Activated effector memory CD4-positive, alpha-beta T cell treated with anti-CD3 and anti-CD28 coated beads, Interleukin-2, amount 50 U/mL, for 16 hours (primary cell): ENCODE measurements at regions not wholly inside any gene's neighbourhood (a gene's known extent, or its start where the extent isn't known, plus 50 kb on each side); places are given as distances from the start of the nearest gene placed in this dataset.
"Not testable (repeated sequence)": the region's sequence is repeated elsewhere in the genome, so short reads cannot be mapped to it uniquely, and the experiment has no call there.

Source experiments
- DNase-seq: peaks from one replicate; pipeline ENCODE4 v3.0.0-alpha.2; 2020

DNA sequence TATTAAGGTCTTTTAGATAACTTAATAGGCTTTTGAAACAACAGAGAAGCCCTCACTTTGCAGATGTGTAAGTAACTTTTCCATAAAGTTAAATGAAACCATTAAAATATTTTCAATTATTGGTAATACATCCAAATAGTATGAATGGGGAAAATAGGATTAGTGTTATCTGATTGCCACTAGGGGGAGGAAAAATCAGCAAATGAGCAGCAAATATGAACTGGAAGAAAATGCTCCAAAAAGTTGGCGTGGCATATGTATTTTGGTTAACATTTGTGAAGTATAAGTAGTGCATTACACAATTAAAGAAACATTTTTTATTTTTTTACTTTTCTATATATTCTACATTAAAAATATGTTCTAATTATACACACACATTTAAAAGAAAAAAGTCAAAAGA is 259.8 kb upstream of the ANO5 start:
- DNase-seq: no peak

DNA sequence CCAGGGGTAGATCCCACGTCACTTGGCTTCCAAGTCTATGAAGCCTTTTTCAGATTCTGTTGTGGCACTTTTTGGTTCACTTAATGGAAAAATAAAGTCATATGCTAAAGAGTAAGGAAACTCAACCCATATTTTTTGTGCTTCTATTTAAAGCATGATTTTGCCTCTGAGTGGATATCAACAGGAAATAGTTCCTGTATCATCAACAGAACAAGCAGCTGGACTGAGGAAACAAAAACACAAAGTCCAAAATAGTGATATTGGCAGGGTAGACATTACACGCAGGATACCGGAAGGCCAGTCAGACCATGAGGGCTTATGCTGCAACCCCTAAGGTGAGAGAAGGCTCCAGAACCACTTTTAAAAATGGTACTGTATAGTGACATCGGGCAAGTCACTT is 248.3 kb upstream of the ANO5 start:
- no peak for DNase-seq

DNA sequence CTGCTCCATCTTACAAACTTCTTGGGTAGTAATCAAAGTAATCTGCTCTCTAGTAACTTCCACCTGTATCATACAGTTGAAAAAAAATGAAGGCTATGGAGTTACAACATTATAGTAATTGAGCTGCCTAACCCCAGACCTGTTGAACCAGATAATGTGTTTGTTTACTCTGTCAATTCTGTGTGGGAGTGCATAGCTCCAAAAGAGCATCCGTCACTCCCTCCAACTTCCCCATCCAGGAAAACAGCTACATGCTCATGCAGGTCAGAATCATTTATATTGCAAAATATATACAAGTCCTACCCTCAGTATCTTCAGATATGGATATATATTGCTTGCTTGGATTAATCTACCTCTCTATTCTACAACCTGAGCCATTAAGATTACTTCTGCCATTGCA is 244.0 kb upstream of the ANO5 start:
- DNase-seq: no peak

DNA sequence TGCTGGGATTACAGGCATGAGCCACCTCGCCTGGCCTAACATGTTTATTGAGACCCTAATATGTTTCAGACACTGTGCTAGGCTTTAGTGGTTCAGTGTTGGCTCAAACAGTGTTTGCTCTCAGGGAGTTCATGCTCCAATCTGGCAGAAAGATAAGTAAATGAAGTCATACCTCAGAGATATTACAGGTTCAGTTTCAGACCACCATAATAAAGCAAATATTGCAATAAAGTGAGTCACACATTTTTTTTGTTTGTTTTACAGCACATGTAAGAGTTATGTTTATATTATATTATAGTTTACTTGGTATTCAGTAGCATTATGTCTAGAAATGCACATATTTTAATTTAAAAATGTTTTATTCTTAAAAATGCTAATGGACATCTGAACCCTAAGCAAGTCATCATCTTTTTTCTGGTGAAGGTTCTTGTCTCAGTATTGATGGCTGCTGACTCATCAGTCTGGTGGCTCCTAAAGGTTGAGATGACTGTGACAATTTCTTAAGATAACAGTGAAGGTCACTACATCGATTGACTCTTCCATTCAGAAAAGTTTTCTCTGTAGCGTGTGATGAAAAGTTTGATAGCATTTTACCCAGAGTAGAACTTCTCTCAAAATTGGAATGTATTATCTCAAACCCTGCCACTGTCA is 243.0 kb upstream of the ANO5 start:
- DNase-seq: no peak

DNA sequence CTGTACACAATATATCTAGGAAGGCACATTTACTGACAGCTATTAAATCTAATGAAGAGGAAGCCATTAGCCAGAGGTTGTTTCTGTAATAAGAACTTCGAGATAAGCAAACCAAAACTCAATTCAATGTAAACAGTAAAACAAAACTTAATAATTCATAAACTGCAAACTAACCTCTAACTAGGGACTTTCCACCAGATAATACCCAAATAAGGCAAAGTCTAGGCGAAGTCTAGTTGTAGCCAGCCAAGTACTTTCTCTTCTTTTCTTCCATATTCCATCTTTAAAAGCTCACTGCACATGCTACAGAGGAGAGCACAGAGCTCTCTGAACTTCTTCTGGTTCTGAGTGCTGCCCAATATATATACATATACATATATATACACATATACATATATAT is 229.9 kb upstream of the ANO5 start:
- no peak for DNase-seq

DNA sequence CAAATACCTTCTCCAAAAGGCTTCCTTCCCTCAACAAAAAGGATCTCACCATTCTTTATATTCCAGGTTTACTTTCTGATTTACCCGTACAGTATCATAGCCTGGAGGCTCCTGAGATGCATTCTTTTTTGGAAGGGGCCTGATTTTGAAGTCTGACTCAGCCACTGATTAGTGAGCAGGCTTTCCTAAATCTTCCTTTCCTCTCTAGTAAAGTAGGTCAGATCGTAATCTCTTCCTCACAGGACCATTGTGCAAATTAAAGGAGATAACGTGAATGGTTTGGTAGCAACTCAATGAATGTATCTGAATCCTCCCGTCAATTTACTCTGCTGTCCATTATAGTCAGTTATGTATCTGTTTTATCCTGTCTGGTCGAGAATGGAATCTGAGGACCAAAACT is 227.7 kb upstream of the ANO5 start:
- DNase-seq: no peak

DNA sequence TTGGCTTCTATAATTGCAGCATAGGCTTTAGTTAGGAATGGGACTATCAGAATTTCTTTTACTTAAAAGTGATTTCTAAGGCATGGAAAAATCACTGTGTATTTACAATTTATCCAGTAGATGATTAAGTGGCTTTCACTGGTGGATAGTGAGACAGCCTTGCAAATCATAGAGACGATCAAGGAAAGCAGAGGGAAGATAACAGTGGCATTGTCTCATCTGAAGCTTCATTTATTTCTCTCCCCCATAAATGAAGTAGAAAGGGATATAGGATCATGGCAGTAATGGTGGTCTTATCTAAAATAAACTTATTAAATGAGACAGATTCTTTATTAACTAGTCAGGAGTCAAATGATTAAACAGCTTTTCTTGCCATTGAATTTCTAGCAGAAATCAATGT is 224.2 kb upstream of the ANO5 start:
- DNase-seq: no peak

DNA sequence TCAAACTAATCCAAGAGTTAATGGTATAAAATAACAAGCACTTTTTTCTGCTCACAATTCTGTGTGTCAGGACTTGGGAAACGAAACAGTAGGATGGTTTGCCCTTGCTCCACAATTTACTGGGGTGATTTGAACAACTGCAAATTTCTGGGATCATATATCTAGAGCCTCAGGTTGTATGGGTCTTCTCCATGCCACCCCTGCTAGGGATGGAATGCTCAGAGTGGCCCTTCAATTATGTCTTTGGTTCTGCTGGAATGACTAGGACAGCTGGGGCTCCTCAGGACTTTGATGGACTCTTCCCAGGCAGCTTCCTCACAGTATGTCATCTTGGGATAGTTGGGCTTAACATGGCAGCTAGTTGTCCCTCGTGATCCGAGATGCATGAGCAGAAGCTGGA is 223.0 kb upstream of the ANO5 start:
- DNase-seq: no peak

DNA sequence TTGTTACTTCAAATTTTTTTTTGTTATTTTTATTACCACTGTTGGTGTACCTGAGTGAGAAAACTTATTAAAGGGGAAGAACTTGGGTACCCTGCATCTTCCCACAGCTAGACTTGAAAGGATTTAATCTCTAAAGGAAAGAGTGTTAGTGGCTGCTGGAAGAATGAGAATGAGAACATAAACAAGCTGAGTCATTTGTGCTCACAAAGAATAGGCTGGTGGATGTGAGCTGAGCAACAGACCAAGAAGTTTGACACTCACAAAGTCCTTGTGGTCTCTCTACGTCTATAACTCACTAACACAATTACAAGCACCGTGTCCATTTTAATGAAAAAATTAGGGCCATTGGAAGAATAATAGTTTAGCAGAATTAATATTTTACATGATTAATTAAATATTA is 217.6 kb upstream of the ANO5 start:
- DNase-seq: no peak

DNA sequence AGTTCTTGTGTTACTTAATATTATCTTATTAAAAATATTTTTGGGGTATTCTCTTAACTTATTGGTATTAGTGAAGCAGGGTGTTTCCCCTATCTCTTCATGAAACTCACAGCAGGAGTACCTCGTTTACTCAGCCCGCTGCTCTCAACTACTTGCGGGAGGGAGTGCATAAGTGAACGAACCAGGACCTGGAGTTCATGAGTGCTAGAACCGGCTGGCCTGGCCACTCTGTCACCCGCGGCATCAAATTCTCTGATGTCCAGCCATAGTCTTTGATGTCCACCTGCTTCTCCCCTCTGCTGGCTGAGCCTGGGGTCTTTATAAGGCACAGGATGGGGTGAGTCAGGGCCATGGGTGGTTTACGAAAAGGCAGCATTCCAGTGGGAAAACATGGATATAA is 216.7 kb upstream of the ANO5 start:
- no peak for DNase-seq

DNA sequence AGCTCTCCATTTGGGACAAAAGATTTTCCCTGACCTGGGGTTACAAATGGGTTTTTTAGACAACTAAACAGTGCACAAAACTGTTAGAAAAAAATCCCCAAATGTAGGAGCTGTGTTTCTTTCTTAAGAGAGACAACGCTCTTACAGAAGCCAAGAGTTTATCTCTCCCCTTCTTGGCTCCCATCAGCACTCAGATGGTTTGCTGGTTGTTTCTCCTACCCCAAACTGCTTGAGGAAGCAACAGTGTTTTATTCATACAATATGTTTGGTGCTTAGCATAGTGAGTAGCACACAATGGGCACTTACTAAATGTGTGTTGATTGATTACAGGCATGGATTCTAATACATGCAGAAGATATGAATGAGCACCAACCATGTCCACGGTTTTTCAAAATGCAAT is 209.5 kb upstream of the ANO5 start:
- no peak for DNase-seq

DNA sequence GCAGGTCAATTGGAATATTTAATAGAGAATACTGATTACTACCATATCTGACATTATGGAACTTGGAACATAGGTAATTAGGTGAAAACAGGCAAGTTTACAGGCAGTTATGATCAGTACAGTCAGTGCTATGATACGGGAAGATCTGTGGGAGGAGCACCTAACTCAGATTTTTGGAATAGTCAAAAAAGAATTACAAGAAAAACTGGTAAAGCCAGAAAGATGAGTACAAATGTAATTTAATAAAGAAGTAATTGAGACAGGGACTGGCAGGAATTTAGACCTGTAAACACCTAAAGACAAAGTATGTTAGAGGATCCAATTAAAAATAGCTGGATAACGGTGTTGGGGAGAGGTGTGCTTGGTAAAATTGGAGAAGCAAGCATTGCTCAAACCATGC is 206.5 kb upstream of the ANO5 start:
- DNase-seq: no peak

DNA sequence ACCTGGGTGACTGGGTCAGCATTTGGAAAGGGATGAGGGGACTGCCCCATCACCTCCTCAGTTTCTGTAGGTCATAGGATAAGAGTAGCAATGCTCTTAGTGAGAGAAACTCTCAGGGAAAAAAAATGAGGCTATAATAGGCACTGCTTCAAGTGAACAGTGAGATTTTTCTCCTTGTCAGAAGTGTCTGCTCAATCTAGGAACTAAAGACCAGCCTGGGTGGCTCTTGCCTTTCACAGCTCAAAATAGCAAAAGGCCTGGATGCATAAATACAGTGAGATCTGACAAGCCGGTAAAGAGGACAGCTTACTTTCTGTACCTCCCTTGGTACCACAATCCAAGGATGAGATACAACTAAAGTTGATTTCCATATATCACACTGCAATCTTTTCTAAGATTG is 205.6 kb upstream of the ANO5 start:
- DNase-seq: no peak

DNA sequence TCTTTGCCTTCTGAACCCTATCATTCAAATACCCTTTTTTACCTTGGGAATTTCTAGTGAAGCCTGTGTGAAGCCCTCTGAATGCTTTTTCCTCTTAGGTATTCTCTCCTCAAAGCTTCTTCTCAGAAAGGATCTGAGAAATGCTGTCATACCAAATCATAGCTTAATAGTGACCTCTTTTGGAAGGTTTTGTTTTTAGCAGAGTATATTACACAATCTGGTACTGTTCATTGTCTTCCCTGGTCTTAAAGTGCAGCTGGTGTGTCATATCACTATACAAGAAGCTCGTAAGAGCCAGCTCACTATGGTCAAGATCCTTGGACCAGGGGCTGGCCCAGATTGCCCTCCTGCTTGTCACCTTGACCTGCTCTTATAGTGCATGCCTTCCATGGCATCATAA is 204.4 kb upstream of the ANO5 start:
- no peak for DNase-seq

DNA sequence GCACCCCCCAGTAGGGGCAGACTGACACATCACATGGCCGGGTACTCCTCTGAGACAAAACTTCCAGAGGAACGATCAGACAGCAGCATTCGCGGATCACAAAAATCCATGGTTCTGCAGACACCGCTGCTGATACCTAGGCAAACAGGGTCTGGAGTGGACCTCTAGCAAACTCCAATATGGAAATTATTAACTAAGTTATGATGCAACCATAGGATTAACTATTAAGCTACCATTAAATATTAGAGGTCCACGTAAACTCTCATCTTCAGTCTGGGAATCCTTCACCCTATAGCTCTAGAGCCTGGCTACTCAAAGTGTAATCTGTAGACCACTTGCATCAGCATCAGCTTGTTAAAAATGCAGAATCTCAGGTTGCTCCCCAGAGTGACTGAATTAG is 191.1 kb upstream of the ANO5 start:
- DNase-seq: not testable (repeated sequence)

DNA sequence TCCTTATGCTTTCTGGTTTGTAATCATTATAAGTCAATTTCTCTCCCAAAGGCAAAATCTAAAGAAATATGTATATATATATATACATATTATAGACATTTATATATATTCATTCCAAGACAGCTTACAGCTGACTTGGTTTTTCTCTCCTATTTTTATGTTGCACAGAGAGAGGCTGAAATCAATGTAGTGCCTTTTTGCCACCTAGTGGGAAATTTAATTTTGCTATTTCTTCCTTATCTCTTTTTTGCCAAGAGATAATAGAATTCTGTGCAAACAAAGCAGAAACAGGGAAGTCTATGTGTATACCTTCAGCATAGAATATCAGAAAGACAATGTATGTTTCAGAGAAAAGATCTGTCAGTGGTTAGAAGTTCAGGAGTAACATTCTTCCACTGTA is 186.0 kb upstream of the ANO5 start:
- no peak for DNase-seq

DNA sequence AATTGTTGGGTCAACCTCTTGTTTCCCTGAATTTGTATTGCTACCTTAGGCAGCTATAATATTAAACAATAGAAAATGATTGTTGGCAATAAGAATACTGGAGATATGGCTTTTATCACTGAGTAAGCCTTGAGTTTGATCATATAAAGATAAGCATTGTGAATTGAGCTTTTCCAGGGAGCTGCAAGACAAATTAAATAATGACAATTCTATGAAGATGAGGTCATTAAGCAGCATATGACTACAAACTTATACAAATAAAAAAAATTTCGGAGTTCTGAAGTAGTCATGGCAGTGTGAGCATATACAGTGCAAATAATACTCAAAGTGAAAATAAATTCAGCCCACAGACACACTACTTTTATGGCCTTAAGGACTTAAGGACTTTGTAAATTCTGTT is 161.1 kb upstream of the ANO5 start:
- no peak for DNase-seq

DNA sequence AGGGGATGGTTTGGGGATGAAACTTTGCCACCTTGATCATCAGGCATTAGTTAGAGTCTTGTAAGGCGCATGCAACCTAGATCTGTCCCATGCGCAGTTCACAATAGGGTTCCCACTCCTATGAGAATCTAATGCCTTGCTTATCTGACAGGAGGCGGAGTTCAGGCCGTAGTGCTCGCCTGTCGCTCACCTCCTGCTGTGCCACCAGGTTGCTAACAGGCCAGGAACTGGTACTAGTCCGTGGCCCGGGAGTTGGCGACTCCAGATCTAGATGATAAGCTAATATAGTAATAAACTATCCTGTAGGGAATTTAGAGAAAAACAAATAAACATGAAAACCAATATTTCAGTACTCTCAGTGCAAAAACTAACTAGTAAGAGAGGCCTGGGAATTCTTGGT is 155.4 kb upstream of the ANO5 start:
- no peak for DNase-seq

DNA sequence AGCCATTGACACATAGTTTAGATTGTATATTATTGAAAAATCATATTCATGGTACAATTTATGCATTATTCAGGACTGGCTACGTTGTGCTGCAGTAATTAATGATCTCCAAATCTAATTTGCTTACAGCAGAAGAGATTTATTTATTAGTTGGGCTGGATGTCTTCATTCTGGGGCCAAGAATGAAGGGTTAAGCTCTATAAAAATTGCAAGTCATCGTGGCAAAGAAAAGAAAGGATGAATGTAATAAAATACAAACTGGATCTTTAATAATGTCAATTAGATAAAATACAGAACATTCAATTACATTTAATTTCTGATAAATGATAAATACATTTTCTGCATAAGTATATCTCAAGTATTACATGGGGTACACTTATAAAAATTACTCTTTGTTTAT is 151.8 kb upstream of the ANO5 start:
- DNase-seq: no peak

DNA sequence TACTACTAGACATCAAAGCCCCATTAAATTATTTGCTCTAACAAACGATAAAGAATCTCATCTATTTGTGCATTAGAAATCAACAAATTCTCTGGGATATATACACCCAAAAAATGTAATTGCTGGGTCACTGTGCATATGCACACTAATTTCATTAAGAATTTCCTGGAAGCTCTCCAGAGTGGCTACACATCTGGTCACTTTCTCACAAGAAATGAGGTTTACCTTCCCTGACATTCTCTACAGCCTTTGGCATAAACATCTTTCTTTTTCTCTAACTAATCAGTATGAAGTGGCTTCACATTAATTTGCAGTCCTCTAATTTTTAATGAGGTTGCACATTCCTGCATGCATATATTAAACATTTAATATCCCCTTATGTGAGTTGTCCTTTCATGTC is 150.8 kb upstream of the ANO5 start:
- DNase-seq: no peak

DNA sequence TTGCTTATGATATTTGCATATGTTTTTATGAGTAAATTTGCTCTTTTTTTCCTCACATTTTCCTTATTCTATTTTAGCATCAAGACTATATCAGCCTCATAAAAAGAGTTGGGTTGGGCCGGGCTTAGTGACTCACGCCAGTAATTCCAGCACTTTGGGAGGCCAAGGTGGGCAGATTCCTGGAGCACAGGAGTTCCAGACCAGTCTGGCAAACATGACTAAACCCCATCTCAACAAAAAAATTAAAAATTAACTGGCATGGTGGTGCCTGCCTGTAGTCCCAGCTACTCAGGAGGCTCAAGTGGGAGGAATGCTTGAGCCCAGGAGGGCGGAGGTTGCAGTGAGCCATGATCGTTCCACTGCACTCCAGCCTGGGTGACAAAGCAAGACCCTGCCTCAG is 148.8 kb upstream of the ANO5 start:
- DNase-seq: no peak

DNA sequence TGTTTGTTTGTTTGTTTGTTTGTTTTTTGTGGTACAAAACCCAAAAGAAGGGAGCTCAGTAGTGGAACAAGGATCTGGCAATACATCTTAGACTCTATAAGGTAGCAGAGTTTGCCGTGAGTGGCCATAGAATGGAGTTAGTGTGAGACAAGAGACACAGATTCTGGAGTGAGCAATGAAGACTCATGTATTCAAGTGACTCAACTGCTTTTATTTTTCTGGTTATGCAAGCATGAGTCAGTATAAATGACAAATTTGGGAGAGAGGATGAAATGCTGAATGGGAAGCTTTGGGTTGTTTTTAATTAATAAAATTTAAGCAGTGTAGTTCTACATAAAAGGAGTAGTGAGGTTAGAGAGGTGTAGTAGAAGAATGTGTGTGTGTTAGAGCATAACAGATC is 143.6 kb upstream of the ANO5 start:
- no peak for DNase-seq

DNA sequence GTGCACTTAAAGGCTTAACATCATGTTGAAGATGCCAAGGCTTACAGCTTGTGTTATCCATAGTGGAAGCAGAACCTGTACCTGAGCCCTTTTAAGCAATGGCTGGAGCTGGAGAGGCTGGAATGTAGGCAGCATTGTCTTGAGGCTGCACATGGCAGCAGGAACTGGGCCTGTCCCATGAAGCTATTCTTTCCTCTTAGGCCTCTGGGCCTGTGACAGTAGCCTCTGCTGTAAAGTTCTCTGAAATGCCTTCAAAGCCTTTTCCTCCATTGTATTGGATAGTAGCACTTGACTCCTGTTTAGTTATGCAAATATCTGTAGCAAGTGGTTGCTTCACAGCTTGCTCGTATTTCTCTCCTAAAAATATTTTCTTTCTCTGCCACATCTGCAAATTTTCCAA is 127.4 kb upstream of the ANO5 start:
- no peak for DNase-seq

DNA sequence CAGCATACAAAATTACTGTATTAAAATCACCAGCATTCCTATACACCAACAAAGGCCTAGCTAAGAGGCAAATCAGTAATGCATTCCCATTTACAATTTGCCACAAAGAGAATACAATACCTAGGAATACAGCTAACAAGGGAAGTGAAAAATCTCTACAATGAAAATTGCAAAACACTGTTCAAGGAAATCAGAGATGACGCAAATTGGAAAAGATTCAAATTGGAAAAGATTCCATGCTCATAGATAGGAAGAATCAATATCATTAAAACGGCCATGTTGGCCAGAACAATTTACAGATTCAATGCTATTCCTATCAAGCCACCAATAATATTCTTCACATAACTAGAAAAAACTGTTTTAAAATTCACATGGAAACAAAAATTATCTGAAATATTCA is 123.0 kb upstream of the ANO5 start:
- DNase-seq: no peak

DNA sequence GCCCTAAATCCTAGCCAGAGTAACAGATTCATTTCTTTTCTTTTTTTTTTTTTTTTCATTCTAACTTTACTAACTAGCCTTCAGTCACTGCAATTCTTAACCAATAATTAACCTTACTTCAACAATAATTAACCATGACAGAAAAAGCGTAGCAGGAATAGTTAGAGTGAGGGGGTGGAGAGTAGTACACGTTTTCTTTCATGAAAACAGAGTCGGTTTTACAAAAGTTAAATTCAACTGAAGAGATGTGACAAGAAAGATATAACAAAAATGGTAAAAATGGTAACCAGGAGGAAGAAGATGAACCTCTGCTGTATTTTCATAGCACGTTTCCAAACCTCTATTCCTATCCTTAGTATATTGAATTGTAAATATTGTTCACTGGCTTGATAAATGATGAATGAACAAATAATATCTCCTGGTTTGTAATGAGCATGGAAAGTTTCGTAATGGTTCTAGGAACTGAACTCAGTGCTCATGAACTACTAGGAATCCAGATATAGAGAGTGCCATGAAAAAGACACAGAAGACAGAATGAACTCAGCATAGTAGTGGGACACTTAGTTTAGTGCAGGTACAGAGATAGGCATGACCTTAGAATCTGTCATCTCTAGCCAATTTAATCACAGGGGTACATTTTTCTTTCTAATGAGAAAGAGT is 116.5 kb upstream of the ANO5 start:
- DNase-seq: no peak
